WTC11 (cell line): ENCODE measurements at regions not wholly inside any gene's neighbourhood (a gene's known extent, or its start where the extent isn't known, plus 50 kb on each side); places are given as distances from the start of the nearest gene placed in this dataset.
A peak's percentile ranks its signal among the peaks of the same experiment; 100 is the strongest.

Source experiments
- ATAC-seq: fragments of 200-7000 bp; cut with Tn5 transposase; 2 replicates; pipeline ENCODE4 v1.10.0; 2021; ENCODE audit warnings: mild to moderate bottlenecking, moderate library complexity
- CTCF ChIA-PET: fragments of 300-600 bp; sonication (Branson Sonifier 250); formaldehyde crosslinking; loops from one replicate; lab custom pipeline; 2021; ENCODE audit warnings: antibody characterized with exemption; lab: Charles Lee
- POLR2A ChIA-PET: fragments of 350-600 bp; sonication (Branson Sonifier 250); formaldehyde crosslinking; loops from one replicate; lab custom pipeline; 2021; ENCODE audit warnings: antibody characterized with exemption; lab: Charles Lee
- DNase-seq: peaks from one replicate; pipeline ENCODE4 v3.0.0; 2021; ENCODE audit warnings: low spot score
- H3K27ac Mint-ChIP-seq: 2 replicates; pipeline ENCODE4 v1.8.0; 2021; ENCODE audit warnings: mixed read lengths
- H3K27me3 Mint-ChIP-seq: 2 replicates; pipeline ENCODE4 v1.8.0; 2021; ENCODE audit warnings: low read depth, mild to moderate bottlenecking, moderate library complexity, mixed read lengths
- H3K36me3 Mint-ChIP-seq: 2 replicates; pipeline ENCODE4 v1.8.0; 2021; ENCODE audit warnings: mixed read lengths
- H3K4me1 Mint-ChIP-seq: 2 replicates; pipeline ENCODE4 v1.8.0; 2022; ENCODE audit warnings: mixed read lengths
- H3K4me3 Mint-ChIP-seq: 2 replicates; pipeline ENCODE4 v1.8.0; 2021; ENCODE audit warnings: mild to moderate bottlenecking, moderate library complexity, mixed read lengths
- H3K9me3 Mint-ChIP-seq: 2 replicates; pipeline ENCODE4 v1.8.0; 2021; ENCODE audit warnings: mixed read lengths
- ATF1 ChIP-seq: sonication (generic); formaldehyde crosslinking; IDR thresholded peaks from 2 replicates; pipeline ENCODE4 v1.8.1; 2023; ENCODE audit warnings: mild to moderate bottlenecking, moderate library complexity, missing genetic modification reagents
- CREM ChIP-seq: sonication (generic); formaldehyde crosslinking; IDR thresholded peaks from 2 replicates; pipeline ENCODE4 v1.8.1; 2022; ENCODE audit warnings: mild to moderate bottlenecking, missing genetic modification reagents, moderate library complexity
- E2F1 ChIP-seq: sonication (generic); formaldehyde crosslinking; IDR thresholded peaks from 2 replicates; pipeline ENCODE4 v1.8.0; 2022; ENCODE audit warnings: mild to moderate bottlenecking, missing genetic modification reagents
- E2F4 ChIP-seq: sonication (generic); formaldehyde crosslinking; IDR thresholded peaks from 2 replicates; pipeline ENCODE4 v1.8.1; 2022; ENCODE audit warnings: low read depth, mild to moderate bottlenecking, moderate library complexity, missing genetic modification reagents, borderline replicate concordance
- EMX1 ChIP-seq: fragments of 250-450 bp; sonication (Bioruptor Pico); IDR thresholded peaks from 2 replicates; pipeline ENCODE4 v1.8.0; 2021; ENCODE audit warnings: mild to moderate bottlenecking
- ESRRA ChIP-seq: sonication (generic); formaldehyde crosslinking; IDR thresholded peaks from 2 replicates; pipeline ENCODE4 v1.8.1; 2022; ENCODE audit warnings: mild to moderate bottlenecking, missing genetic modification reagents, borderline replicate concordance
- GRHL2 ChIP-seq: fragments of 250-450 bp; sonication (Bioruptor Pico); IDR thresholded peaks from 2 replicates; pipeline ENCODE4 v1.8.0; 2022; ENCODE audit warnings: mild to moderate bottlenecking, moderate library complexity; ENCODE audit not compliant: insufficient replicate concordance, severe bottlenecking
- JAZF1 ChIP-seq: fragments of 250-450 bp; sonication (Bioruptor Pico); IDR thresholded peaks from 2 replicates; pipeline ENCODE4 v1.9.0; 2021; ENCODE audit warnings: moderate library complexity, mild to moderate bottlenecking, inconsistent platforms
- JUN ChIP-seq: sonication (generic); formaldehyde crosslinking; IDR thresholded peaks from 2 replicates; pipeline ENCODE4 v1.8.0; 2023; ENCODE audit warnings: mild to moderate bottlenecking, missing genetic modification reagents
- KAT7 ChIP-seq: sonication (generic); formaldehyde crosslinking; IDR thresholded peaks from 2 replicates; pipeline ENCODE4 v1.8.1; 2023; ENCODE audit warnings: missing genetic modification reagents, mild to moderate bottlenecking, borderline replicate concordance
- NFE2L1 ChIP-seq: sonication (generic); formaldehyde crosslinking; IDR thresholded peaks from 2 replicates; pipeline ENCODE4 v1.8.1; 2023; ENCODE audit warnings: missing genetic modification reagents
- NFYB ChIP-seq: sonication (generic); formaldehyde crosslinking; conservative IDR thresholded peaks from 2 replicates; pipeline ENCODE4 v1.8.0; 2022; ENCODE audit warnings: low read depth, missing genetic modification reagents
- NR1H2 ChIP-seq: sonication (generic); formaldehyde crosslinking; IDR thresholded peaks from 2 replicates; pipeline ENCODE4 v1.9.0; 2021; ENCODE audit warnings: mild to moderate bottlenecking, moderate library complexity, missing genetic modification reagents
- NR2C2 ChIP-seq: sonication (generic); formaldehyde crosslinking; IDR thresholded peaks from 2 replicates; pipeline ENCODE4 v1.8.0; 2022; ENCODE audit warnings: mild to moderate bottlenecking, missing genetic modification reagents
- PREB ChIP-seq: sonication (generic); formaldehyde crosslinking; IDR thresholded peaks from 2 replicates; pipeline ENCODE4 v1.8.1; 2022; ENCODE audit warnings: mild to moderate bottlenecking, missing genetic modification reagents, moderate library complexity, borderline replicate concordance
- RORB ChIP-seq: fragments of 250-450 bp; sonication (Bioruptor Pico); IDR thresholded peaks from 2 replicates; pipeline ENCODE4 v1.9.0; 2021; ENCODE audit warnings: mild to moderate bottlenecking
- SMAD3 ChIP-seq: sonication (generic); formaldehyde crosslinking; IDR thresholded peaks from 2 replicates; pipeline ENCODE4 v1.8.0; 2022; ENCODE audit warnings: missing genetic modification reagents, mild to moderate bottlenecking, borderline replicate concordance
- TEAD4 ChIP-seq: sonication (generic); formaldehyde crosslinking; IDR thresholded peaks from 2 replicates; pipeline ENCODE4 v1.8.0; 2022; ENCODE audit warnings: mild to moderate bottlenecking, missing genetic modification reagents
- TP53 ChIP-seq: sonication (generic); formaldehyde crosslinking; IDR thresholded peaks from 2 replicates; pipeline ENCODE4 v1.8.1; 2023; ENCODE audit warnings: mild to moderate bottlenecking, missing genetic modification reagents
- ZMAT4 ChIP-seq: fragments of 250-450 bp; sonication (Bioruptor Pico); IDR thresholded peaks from 2 replicates; pipeline ENCODE4 v1.9.0; 2021; ENCODE audit warnings: mild to moderate bottlenecking
- ZNF219 ChIP-seq: sonication (generic); formaldehyde crosslinking; IDR thresholded peaks from 2 replicates; pipeline ENCODE4 v1.8.0; 2023; ENCODE audit warnings: missing genetic modification reagents, mild to moderate bottlenecking, borderline replicate concordance
- ZNF281 ChIP-seq: sonication (generic); formaldehyde crosslinking; IDR thresholded peaks from 2 replicates; pipeline ENCODE4 v1.8.0; 2023; ENCODE audit warnings: mild to moderate bottlenecking, missing genetic modification reagents
- ZNF317 ChIP-seq: sonication (generic); formaldehyde crosslinking; IDR thresholded peaks from 2 replicates; pipeline ENCODE4 v1.8.1; 2023; ENCODE audit warnings: low read depth, mild to moderate bottlenecking, moderate library complexity, missing genetic modification reagents, borderline replicate concordance
- ZSCAN18 ChIP-seq: fragments of 250-450 bp; sonication (Bioruptor Pico); IDR thresholded peaks from 2 replicates; pipeline ENCODE4 v2.1.2; 2022; ENCODE audit warnings: mild to moderate bottlenecking, moderate library complexity

GRCh38 chr1:65704318-65704717 is 88.4 kb upstream of the PDE4B start:
- DNase-seq, result no peak
- Mint-ChIP-seq H3K27ac (no peak overlapping the region), H3K36me3 (no peaks in the 10 kb centered on the region), H3K9me3 (peaks cover 10% of the 10 kb centered on the region; the same call in 1 of the 2 replicates), H3K4me1 (peaks cover 2% of the 10 kb centered on the region), H3K27me3 (no peaks in the 10 kb centered on the region), H3K4me3 (no peak overlapping the region)
- no peak for TF ChIP-seq EMX1 (CRISPR knock-in tag)
- TF ChIP-seq ZNF281 (CRISPR knock-in tag), result no peak
- no peak for TF ChIP-seq ZSCAN18 (CRISPR knock-in tag)
- no peak for TF ChIP-seq GRHL2 (CRISPR knock-in tag)
- no peak for TF ChIP-seq E2F1 (CRISPR knock-in tag)
- no peak for TF ChIP-seq TEAD4 (CRISPR knock-in tag)
- no peak for TF ChIP-seq KAT7 (CRISPR knock-in tag)
- no peak for TF ChIP-seq JAZF1 (CRISPR knock-in tag)
- TF ChIP-seq JUN, result no peak
- TF ChIP-seq NR2C2, result no peak
- TF ChIP-seq ATF1 (CRISPR knock-in tag), result no peak
- CTCF ChIA-PET, result interaction anchor here (0.6 to 2.6 kb wide), 2 partner anchors 17 to 395 kb away, joined by 3 to 14 read pairs; partner anchors contain the start of gene DNAJC6
- POLR2A ChIA-PET, result no interaction called here
- ATAC-seq, result no peak

- Mint-ChIP-seq H3K4me3 (no peak overlapping the region), H3K27me3 (no peaks in the 10 kb centered on the region; the same call in 1 of the 2 replicates), H3K9me3 (no peaks in the 10 kb centered on the region), H3K27ac (no peak overlapping the region), H3K4me1 (peaks cover 5% of the 10 kb centered on the region; the same call in 1 of the 2 replicates), H3K36me3 (no peaks in the 10 kb centered on the region)
- ChIA-PET POLR2A (no interaction called here), CTCF (interaction anchor here (1.2 to 1.3 kb wide), 2 partner anchors 522 to 526 kb away, joined by 5 to 6 read pairs; no protein-coding TSS in a partner anchor)
- peak; percentile 76 for ATAC-seq
- DNase-seq, result no peak
- no peak for TF ChIP-seq NR1H2 (CRISPR knock-in tag)
- no peak for TF ChIP-seq ZNF317 (CRISPR knock-in tag)
- TF ChIP-seq RORB (CRISPR knock-in tag), result no peak
- TF ChIP-seq ZNF219, result no peak
- no peak for TF ChIP-seq PREB (CRISPR knock-in tag)
- TF ChIP-seq CREM (CRISPR knock-in tag), result no peak
- no peak for TF ChIP-seq ZNF281 (CRISPR knock-in tag)
- no peak for TF ChIP-seq SMAD3 (CRISPR knock-in tag)
- no peak for TF ChIP-seq ZMAT4 (CRISPR knock-in tag)
- TF ChIP-seq TP53, result no peak
- TF ChIP-seq NFE2L1, result no peak
- no peak for TF ChIP-seq E2F4 (CRISPR knock-in tag)
- no peak for TF ChIP-seq ESRRA (CRISPR knock-in tag)
- TF ChIP-seq NFYB (CRISPR knock-in tag), result no peak
Observed at GRCh38 chr1:65717815-65718454, 74.8 kb upstream of the PDE4B start.
